ENCODE measurements at regions not wholly inside any gene's neighbourhood (a gene's known extent, or its start where the extent isn't known, plus 50 kb on each side); places are given as distances from the start of the nearest gene placed in this dataset.
"Not testable (repeated sequence)": the region's sequence is repeated elsewhere in the genome, so short reads cannot be mapped to it uniquely, and the experiment has no call there.

DNA sequence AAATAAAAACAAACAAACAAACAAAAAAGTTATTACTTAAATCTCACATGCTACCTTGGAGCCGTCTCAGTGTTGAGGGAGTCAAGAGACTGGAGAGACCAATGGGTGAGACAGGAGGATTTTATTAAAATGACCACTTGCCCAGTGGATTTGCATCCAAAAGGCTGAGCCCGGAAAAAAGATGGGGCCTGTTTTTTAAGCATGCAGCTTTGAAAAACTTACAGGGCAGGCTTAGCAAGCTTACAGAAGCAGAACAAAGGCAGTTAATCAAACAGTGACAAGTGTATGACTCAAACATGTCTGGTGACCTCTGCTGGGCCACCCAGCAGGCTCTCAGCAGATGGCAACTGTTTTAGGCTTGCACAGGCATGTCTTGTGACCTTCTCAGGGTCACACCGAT, 82.5 kb downstream of the POTEH start:
- H3K4me3 Mint-ChIP-seq; H3K27ac Mint-ChIP-seq; DNase-seq; CTCF ChIA-PET; ATAC-seq; POLR2A ChIA-PET; H3K27me3 Mint-ChIP-seq (ENCODE audit: low read depth); H3K9me3 Mint-ChIP-seq (ENCODE audit: insufficient read depth); H3K4me1 Mint-ChIP-seq (ENCODE audit: low read depth); H3K36me3 Mint-ChIP-seq (ENCODE audit: low read depth): not testable (repeated sequence)

DNA sequence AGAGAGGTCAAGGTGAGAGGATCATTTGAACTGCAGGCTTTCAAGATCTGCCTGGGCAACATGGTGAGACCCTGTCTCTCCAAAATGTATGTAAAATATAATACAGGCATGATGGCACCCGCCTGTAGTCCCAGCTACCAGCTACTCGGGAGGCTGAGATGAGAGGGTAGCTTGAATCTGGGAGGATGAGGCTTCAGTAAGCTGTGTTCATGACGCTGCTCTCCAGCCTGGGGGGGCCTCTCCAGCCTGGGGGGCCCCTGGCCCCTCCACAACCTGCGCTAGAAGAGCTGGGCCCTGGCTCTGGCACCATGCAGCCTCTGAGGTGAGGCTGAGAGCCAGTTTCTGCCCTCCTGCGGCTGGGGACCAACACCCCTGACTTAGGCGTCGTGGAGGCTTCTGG, 85.3 kb downstream of the POTEH start:
- DNase-seq; H3K27ac Mint-ChIP-seq; H3K4me3 Mint-ChIP-seq; H3K9me3 Mint-ChIP-seq (ENCODE audit: insufficient read depth); POLR2A ChIA-PET; ATAC-seq; H3K27me3 Mint-ChIP-seq (ENCODE audit: low read depth); H3K4me1 Mint-ChIP-seq (ENCODE audit: low read depth); CTCF ChIA-PET; H3K36me3 Mint-ChIP-seq (ENCODE audit: low read depth): not testable (repeated sequence)

DNA sequence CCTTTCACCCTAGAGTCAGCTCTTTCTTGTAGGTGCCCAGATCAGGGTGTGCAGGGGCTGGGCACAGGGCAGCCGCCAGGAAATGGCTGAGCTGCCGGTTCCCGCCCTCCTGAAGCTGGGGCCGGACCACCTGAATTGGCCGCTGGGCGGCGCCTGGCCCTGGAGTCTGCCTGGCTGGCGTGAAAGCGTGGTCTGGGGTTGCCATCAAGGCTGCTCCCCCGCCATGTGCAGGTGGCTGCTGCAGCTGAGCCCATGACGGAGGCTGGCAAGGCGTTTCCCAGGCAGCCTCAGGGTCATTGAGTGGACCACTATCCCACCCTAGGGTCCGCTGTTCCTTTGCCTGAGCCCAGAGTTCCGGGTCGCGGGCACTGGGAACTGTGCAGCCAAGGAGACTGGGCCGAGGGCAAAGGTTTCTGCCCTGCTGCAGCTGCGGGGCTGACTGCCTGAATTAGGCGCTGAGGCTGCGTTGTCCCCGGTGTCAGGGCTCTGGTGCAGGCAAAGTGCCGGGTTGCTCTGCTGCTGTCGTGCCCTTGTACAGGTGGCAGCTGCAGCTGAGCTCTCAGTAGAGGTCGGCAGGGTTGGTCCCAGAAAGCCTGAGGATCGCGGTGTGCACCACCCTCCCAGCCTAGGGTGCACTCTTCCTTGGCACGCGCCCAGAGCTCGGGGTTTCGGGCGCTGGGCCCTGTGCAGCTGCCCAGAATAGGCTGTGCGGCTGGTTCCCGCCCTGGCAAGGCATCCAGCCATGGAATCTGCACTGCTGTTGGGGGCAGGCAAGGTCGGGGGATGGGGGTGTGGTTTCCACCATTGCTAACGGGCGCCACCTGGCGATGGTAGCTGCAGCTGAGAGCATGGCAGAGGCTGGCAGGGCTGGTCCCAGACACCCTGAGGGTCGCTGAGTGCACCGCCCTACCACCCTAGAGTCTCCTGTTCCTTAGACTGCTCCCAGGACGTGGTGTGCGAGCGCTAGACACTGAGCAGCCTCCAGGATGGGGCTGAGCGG, 86.1 kb downstream of the POTEH start:
- H3K27ac Mint-ChIP-seq; H3K27me3 Mint-ChIP-seq (ENCODE audit: low read depth); H3K4me3 Mint-ChIP-seq; H3K36me3 Mint-ChIP-seq (ENCODE audit: low read depth); CTCF ChIA-PET; POLR2A ChIA-PET; H3K4me1 Mint-ChIP-seq (ENCODE audit: low read depth); DNase-seq; H3K9me3 Mint-ChIP-seq (ENCODE audit: insufficient read depth): not testable (repeated sequence)
- ATAC-seq, result peak; percentile 51

DNA sequence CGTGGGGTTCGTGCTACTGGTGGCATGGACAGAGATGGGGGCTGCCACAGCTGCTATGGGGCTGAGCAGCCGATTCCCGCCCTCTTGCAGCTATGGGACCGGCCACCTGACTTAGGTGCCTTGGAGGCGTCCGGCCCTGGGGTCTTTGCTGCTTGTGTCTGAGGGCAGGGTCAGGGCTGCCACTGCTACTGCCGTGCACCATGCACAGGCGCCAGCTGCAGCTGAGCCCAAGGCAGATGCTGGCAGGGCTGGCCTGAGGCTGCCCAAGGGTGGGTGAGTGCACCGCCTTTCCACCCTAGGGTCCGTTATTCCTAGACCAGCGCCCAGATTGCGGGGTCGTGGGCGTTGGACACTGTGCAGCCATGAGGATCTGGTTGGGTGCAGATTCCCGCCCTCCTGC, 86.9 kb downstream of the POTEH start:
- H3K4me3 Mint-ChIP-seq; H3K4me1 Mint-ChIP-seq (ENCODE audit: low read depth); H3K36me3 Mint-ChIP-seq (ENCODE audit: low read depth); H3K27me3 Mint-ChIP-seq (ENCODE audit: low read depth); CTCF ChIA-PET; H3K9me3 Mint-ChIP-seq (ENCODE audit: insufficient read depth); POLR2A ChIA-PET; DNase-seq; ATAC-seq; H3K27ac Mint-ChIP-seq: not testable (repeated sequence)

DNA sequence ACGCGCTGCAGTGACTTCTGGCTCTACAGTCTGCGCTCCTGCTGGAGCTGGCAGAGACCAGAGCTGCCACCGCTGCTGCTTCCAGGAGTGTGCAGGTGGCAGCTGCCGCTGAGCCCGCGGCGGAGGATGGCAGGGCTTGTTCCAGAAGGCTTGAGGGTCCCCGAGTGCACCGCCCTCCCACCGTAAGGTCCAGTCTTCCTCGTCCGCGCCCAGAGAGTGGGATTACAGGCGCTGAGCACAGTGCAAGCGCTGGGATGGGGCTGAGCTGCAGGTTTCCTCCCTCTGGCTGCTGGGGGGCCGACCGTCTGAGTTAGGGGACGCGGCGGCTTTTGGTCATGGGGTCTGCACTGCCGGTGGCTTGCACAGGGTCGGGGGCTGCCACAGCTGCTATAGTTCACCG, 87.3 kb downstream of the POTEH start:
- CTCF ChIA-PET; H3K27me3 Mint-ChIP-seq (ENCODE audit: low read depth); H3K9me3 Mint-ChIP-seq (ENCODE audit: insufficient read depth); DNase-seq; H3K36me3 Mint-ChIP-seq (ENCODE audit: low read depth); ATAC-seq; H3K4me1 Mint-ChIP-seq (ENCODE audit: low read depth); H3K27ac Mint-ChIP-seq; H3K4me3 Mint-ChIP-seq; POLR2A ChIA-PET: not testable (repeated sequence)

DNA sequence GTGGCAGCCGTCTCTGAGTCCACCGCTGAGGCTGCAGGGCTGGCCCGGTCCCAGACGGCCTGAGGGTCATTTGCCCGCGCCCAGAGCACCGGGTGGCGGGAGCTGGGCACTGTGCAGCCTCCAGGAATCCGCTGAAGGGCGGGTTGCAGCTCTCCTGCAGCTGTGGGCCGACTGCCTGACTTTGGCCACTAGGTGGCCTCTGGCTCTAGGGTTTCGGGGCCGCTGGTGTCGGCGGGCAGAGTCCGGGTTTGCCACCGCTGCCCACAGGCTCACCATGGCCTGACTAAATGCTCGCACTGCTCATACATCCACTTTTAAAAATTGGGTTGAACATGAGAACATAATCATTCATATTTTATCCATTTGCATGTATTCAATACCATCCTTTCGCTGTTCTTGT, 87.7 kb downstream of the POTEH start:
- H3K4me1 Mint-ChIP-seq (ENCODE audit: low read depth); H3K36me3 Mint-ChIP-seq (ENCODE audit: low read depth); CTCF ChIA-PET; H3K4me3 Mint-ChIP-seq; DNase-seq; ATAC-seq; POLR2A ChIA-PET; H3K9me3 Mint-ChIP-seq (ENCODE audit: insufficient read depth); H3K27me3 Mint-ChIP-seq (ENCODE audit: low read depth); H3K27ac Mint-ChIP-seq: not testable (repeated sequence)

DNA sequence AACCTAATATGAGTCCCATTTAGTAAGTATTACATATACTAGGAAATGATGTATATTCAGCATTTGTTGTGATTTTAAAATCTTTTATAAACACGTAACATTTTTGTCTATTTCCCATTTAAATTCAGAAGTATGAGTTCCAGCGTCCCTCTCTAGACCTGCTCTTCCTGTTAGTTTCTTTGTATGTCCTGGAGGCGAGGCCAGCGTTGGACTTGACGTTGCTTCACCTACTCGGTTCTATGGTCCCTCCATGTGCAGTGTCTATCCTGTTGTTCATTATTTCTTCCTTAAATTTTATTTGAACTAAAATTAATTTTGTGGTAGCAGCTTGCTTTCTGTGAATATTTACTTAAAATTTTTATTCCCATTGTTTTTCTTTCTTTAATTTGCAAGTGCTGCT, 88.5 kb downstream of the POTEH start:
- H3K27me3 Mint-ChIP-seq (ENCODE audit: low read depth); H3K36me3 Mint-ChIP-seq (ENCODE audit: low read depth); DNase-seq; H3K27ac Mint-ChIP-seq; H3K9me3 Mint-ChIP-seq (ENCODE audit: insufficient read depth); H3K4me3 Mint-ChIP-seq; H3K4me1 Mint-ChIP-seq (ENCODE audit: low read depth); ATAC-seq; CTCF ChIA-PET; POLR2A ChIA-PET: not testable (repeated sequence)

DNA sequence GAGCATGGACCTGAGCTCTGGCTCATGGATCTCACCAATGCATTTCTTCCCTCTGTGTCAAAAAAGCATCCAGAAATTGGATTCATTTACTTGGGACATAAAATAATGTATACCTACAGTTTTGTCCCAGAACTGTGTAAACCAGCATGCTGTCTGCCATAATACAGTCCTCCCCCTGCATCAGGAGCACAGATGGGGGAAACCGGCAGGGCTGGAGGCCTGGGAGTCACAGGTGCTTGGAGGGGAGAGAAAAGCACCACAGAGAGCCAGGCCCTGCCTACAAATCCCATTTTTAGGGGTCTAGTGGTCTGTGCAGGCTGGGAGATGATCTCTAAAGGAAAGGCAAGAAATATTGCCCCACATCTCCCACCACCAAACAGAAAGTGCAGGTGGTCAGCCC, 91.8 kb downstream of the POTEH start:
- ATAC-seq; H3K4me3 Mint-ChIP-seq; H3K27me3 Mint-ChIP-seq (ENCODE audit: low read depth); H3K36me3 Mint-ChIP-seq (ENCODE audit: low read depth); CTCF ChIA-PET; DNase-seq; H3K27ac Mint-ChIP-seq; H3K4me1 Mint-ChIP-seq (ENCODE audit: low read depth); H3K9me3 Mint-ChIP-seq (ENCODE audit: insufficient read depth); POLR2A ChIA-PET: not testable (repeated sequence)

DNA sequence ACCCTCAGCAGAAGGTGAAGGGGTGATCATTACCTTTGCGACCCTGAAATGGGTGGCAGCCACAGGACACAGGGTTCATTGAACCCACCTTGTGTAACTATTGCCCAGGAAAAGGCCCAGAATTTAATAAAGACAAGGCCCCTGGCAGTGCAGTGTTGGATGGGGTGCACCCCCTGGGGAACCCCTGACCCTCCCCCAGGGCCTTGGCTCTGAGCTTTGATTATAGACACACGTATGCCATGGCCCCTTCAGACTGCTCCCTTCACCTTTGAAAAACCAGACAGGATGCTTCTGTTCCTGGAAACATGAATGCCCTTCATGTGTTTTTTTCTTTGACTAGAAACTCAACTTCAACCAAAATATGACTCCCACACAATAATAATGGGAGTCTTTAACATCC, 93.1 kb downstream of the POTEH start:
- H3K9me3 Mint-ChIP-seq (ENCODE audit: insufficient read depth); DNase-seq; H3K27ac Mint-ChIP-seq; POLR2A ChIA-PET; H3K4me1 Mint-ChIP-seq (ENCODE audit: low read depth); H3K36me3 Mint-ChIP-seq (ENCODE audit: low read depth); H3K4me3 Mint-ChIP-seq; CTCF ChIA-PET; ATAC-seq; H3K27me3 Mint-ChIP-seq (ENCODE audit: low read depth): not testable (repeated sequence)

DNA sequence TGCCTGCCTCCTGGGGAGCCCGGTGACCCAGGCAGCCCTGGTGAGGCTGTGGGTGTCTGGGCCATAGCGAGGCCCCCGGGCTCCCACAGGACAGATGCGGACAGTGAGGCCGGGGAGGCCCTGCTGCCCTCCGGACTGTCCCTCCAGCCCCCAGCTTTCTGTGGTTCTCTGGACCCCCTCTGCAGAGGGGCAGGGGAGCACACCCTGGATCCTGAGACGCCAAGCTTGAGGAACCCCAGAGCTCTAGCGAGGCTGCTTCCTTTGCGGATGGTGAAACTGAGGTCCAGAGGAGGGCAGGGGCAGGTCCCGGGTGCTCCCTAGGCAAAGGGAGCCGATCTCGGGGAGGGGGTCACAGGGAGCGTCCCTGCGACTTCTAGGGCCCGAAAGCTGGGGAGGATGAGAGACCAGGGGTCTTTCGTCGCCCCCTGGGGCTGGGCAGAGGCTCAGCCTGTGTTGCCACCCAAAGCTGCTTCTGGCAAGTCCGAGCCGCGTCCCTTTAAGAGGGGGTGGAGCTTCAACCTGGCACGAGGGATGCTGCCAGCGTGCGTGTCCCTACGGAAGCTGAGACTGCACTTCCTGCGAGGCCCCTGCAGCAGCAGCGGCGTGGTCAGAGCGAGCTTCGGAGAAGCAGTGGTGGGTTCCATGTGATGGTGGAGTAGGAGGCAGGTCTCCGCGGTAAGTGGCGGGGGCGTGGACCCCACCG, 94.7 kb downstream of the POTEH start:
- H3K27ac Mint-ChIP-seq; H3K4me3 Mint-ChIP-seq; ATAC-seq; H3K9me3 Mint-ChIP-seq (ENCODE audit: insufficient read depth); POLR2A ChIA-PET; H3K36me3 Mint-ChIP-seq (ENCODE audit: low read depth); H3K27me3 Mint-ChIP-seq (ENCODE audit: low read depth); H3K4me1 Mint-ChIP-seq (ENCODE audit: low read depth); DNase-seq; CTCF ChIA-PET: not testable (repeated sequence)

DNA sequence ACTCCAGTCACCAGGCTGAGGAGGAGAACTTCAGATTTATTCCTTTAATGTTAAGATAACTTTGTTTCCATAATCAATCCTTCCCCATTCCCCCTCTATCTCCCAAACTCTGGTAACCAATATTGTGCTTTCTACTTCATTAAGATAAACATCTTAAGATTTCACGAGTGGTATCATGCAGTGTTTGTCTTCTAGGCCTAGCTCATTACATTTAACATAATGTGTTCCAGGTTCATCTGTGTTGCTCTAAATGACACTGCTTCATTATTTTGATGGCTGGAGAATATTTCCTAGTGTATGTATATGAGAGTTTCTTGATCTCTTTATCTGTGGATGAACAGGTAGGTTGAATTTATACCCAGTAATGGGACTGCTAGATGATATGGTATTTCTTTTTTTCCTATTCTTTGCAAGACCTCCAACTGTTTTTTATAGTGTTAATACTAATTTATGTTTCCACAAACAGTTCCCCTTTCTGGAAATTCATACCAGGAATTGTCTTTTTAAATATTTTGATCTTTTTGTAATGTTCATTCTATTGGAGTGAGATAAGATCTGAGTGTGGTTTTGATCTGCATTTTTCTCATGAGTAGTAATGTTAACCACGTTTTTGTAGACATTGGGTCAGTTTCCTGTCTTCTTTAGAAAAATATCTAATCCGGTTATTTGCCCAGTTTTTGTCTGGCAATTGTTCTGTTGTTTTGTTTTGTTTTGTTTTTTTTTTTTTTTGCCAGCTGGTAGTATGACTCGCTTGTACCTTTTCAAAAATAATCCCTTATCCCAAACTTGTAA, 97.3 kb downstream of the POTEH start:
- H3K4me3 Mint-ChIP-seq; DNase-seq; ATAC-seq; H3K36me3 Mint-ChIP-seq (ENCODE audit: low read depth); H3K27me3 Mint-ChIP-seq (ENCODE audit: low read depth); H3K4me1 Mint-ChIP-seq (ENCODE audit: low read depth); H3K9me3 Mint-ChIP-seq (ENCODE audit: insufficient read depth); CTCF ChIA-PET; POLR2A ChIA-PET; H3K27ac Mint-ChIP-seq: not testable (repeated sequence)

DNA sequence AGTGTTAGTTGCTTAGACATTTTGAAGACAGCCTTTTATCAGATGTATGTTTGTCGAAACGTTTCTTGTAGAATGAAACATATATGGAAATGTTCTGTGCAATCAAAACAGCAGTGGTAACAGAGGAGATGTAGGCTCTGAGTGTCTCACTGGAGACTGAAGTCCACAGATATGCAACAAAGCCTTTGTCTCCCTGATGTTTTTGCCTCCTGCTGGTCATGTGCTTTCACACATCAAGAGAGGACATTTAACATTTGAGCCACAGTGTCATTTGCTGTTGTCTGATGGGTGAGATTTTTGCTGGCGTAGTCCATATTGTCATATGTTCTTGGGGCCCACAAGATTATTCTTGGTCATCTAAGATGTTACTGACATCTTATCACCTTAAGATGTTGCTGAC, 101.7 kb downstream of the POTEH start:
- H3K27ac Mint-ChIP-seq; H3K9me3 Mint-ChIP-seq (ENCODE audit: insufficient read depth); H3K27me3 Mint-ChIP-seq (ENCODE audit: low read depth); H3K4me1 Mint-ChIP-seq (ENCODE audit: low read depth); ATAC-seq; CTCF ChIA-PET; POLR2A ChIA-PET; H3K4me3 Mint-ChIP-seq; DNase-seq; H3K36me3 Mint-ChIP-seq (ENCODE audit: low read depth): not testable (repeated sequence)
